PC-3 (cell line): ENCODE measurements at regions not wholly inside any gene's neighbourhood (a gene's known extent, or its start where the extent isn't known, plus 50 kb on each side); places are given as distances from the start of the nearest gene placed in this dataset.

ENCODE experiments used
- ATAC-seq: fragments of 200-7000 bp; cut with Tn5 transposase; 2 replicates; pipeline ENCODE4 v1.9.1; 2020; ENCODE audit warnings: mild to moderate bottlenecking, moderate library complexity
- BruUV-seq: library from RNA; stranded (reverse); fragments of 400-500 nt; replicated peaks from 2 replicates; lab custom pipeline; 2021; lab: Mats Ljungman, UMichigan
- CTCF ChIA-PET: fragments of 300-600 bp; sonication (Branson Sonifier 250); formaldehyde crosslinking; loops from one replicate; lab custom pipeline; 2022; ENCODE audit warnings: antibody characterized with exemption; lab: Charles Lee
- POLR2A ChIA-PET: fragments of 300-600 bp; sonication (Branson Sonifier 250); formaldehyde crosslinking; loops from one replicate; lab custom pipeline; 2022; ENCODE audit warnings: antibody characterized with exemption; ENCODE audit not compliant: unreplicated experiment; lab: Charles Lee
- DNase-seq: peaks from one replicate; pipeline ENCODE4 v3.0.0-alpha.2; 2015
- H2AFZ ChIP-seq: fragments of 300-600 bp; sonication (generic); 2 replicates; pipeline ENCODE4 v1.6.0; 2016; ENCODE audit warnings: antibody characterized with exemption, low read length
- H3F3A ChIP-seq: fragments of 300-600 bp; sonication (generic); one replicate; pipeline ENCODE4 v1.6.0; 2017; ENCODE audit warnings: antibody characterized with exemption, low read length, control low read depth, mild to moderate bottlenecking; ENCODE audit not compliant: unreplicated experiment
- H3K27ac ChIP-seq: fragments of 300-600 bp; sonication (generic); 2 replicates; pipeline ENCODE4 v1.5.1; 2016; ENCODE audit warnings: mild to moderate bottlenecking, low read length
- H3K27me3 ChIP-seq: fragments of 300-600 bp; sonication (generic); 2 replicates; pipeline ENCODE4 v1.6.1; 2016; ENCODE audit warnings: low read length, mixed read lengths
- H3K36me3 ChIP-seq: fragments of 300-600 bp; sonication (generic); 2 replicates; pipeline ENCODE4 v1.6.1; 2016; ENCODE audit warnings: low read depth, mixed run types, low read length, mixed read lengths
- H3K4me1 ChIP-seq: fragments of 300-600 bp; sonication (generic); 2 replicates; pipeline ENCODE4 v1.5.1; 2016; ENCODE audit warnings: low read length; ENCODE audit not compliant: insufficient read depth
- H3K4me2 ChIP-seq: fragments of 300-600 bp; sonication (generic); 2 replicates; pipeline ENCODE4 v1.6.0; 2016; ENCODE audit warnings: low read length
- H3K4me3 ChIP-seq: fragments of 300-600 bp; sonication (generic); 2 replicates; pipeline ENCODE4 v1.5.1; 2016; ENCODE audit warnings: mild to moderate bottlenecking, low read length, mixed read lengths
- H3K79me2 ChIP-seq: fragments of 300-600 bp; sonication (generic); 2 replicates; pipeline ENCODE4 v1.6.1; 2017; ENCODE audit warnings: low read length, mixed read lengths
- H3K9ac ChIP-seq: fragments of 300-600 bp; sonication (generic); 2 replicates; pipeline ENCODE4 v1.6.0; 2016; ENCODE audit warnings: mild to moderate bottlenecking, low read length
- H3K9me2 ChIP-seq: fragments of 300-600 bp; sonication (generic); replicated peaks from 2 replicates; pipeline ENCODE4 v1.6.1; 2016; ENCODE audit warnings: mixed run types, low read length, mixed read lengths
- H3K9me3 ChIP-seq: fragments of 300-600 bp; sonication (generic); 2 replicates; pipeline ENCODE4 v1.6.1; 2016; ENCODE audit warnings: low read length, mixed read lengths
- H4K20me1 ChIP-seq: fragments of 300-600 bp; sonication (generic); 2 replicates; pipeline ENCODE4 v1.6.1; 2016; ENCODE audit warnings: low read length, mixed read lengths
- EZH2 ChIP-seq: fragments of 300-600 bp; sonication (generic); IDR thresholded peaks from one replicate; pipeline ENCODE4 v1.6.1; 2017; ENCODE audit warnings: antibody characterized with exemption, mild to moderate bottlenecking, low read length; ENCODE audit not compliant: unreplicated experiment
- EZH2phosphoT487 ChIP-seq: fragments of 300-600 bp; sonication (generic); IDR thresholded peaks from 2 replicates; pipeline ENCODE4 v1.6.1; 2018; ENCODE audit warnings: mild to moderate bottlenecking, antibody characterized with exemption, low read length, borderline replicate concordance
- intact Hi-C: fragments of 100-400 bp; cut with micrococcal nuclease; formaldehyde crosslinking; loops from 2 replicates; pipeline ENCODE4 v1.9.0; 2023
- TF ChIP-seq, protein P1 (sequence below): fragments of 300-600 bp; sonication (generic); conservative IDR thresholded peaks from 2 replicates; pipeline ENCODE4 v1.5.1; 2017; ENCODE audit warnings: antibody characterized with exemption, low read depth, mild to moderate bottlenecking, low read length

DNA sequence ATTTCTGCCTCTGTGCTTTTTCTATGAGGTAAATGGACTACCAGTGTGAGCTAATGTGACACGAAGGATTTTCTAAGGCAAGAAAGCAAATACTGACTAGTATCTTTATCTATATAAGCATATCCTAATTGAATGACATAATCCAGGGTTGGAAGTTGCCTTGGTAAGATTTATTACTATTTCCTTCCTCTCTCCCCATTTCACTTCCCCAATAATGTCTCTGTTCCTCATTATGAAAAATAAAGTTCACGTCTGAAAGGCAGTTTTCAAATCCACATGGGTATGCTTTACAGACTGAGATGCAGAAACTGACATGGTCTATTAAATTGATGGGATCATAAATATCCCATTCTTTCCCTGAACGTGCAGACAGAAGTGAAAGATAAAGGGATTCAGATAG is 86.0 kb downstream of the DTWD1 start:
- Histone ChIP-seq H3K27ac (no peak overlapping the region), H3K9me3 (0 out of 2 replicates have a peak, but pooled peaks cover 4% of the 10 kb centered on the region), H3K36me3 (no peaks in the 10 kb centered on the region; the same call in 1 of the 2 replicates), H3F3A (no peaks in the 10 kb centered on the region), H3K79me2 (no peaks in the 10 kb centered on the region), H3K4me1 (no peaks in the 10 kb centered on the region), H3K4me3 (no peak overlapping the region), H3K9ac (no peak overlapping the region), H3K27me3 (no peaks in the 10 kb centered on the region), H4K20me1 (no peaks in the 10 kb centered on the region), H3K9me2 (no peaks in the 10 kb centered on the region), H2AFZ (no peak overlapping the region), H3K4me2 (no peak overlapping the region)
- ATAC-seq, result no peak
- no TSS peak for BruUV-seq
- DNase-seq, result no peak
- CTCF ChIA-PET, result no interaction called here
- POLR2A ChIA-PET, result no interaction called here
- intact Hi-C loops, result no loop called here
- TF ChIP-seq, protein P1, sequence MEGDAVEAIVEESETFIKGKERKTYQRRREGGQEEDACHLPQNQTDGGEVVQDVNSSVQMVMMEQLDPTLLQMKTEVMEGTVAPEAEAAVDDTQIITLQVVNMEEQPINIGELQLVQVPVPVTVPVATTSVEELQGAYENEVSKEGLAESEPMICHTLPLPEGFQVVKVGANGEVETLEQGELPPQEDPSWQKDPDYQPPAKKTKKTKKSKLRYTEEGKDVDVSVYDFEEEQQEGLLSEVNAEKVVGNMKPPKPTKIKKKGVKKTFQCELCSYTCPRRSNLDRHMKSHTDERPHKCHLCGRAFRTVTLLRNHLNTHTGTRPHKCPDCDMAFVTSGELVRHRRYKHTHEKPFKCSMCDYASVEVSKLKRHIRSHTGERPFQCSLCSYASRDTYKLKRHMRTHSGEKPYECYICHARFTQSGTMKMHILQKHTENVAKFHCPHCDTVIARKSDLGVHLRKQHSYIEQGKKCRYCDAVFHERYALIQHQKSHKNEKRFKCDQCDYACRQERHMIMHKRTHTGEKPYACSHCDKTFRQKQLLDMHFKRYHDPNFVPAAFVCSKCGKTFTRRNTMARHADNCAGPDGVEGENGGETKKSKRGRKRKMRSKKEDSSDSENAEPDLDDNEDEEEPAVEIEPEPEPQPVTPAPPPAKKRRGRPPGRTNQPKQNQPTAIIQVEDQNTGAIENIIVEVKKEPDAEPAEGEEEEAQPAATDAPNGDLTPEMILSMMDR, result no peak
- TF ChIP-seq EZH2, result no peak
- TF ChIP-seq EZH2phosphoT487, result no peak

DNA sequence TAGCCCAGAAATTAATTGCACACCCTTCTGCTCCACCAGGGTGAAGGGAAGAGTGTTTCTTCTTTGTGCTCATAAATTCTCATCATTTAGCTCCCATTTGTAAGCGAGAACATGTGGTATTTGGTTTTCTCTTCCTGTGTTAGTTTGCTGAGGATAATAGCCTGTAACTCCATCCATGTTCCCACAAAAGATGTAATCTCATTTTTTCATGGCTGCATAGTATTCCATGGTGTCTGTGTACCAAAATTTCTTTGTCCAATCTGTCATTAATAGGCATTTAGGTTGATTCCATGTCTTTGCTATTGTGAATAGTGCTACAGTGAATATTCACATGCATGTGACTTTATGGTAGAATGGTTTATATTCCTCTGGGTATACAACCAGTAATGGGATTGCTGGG is 86.8 kb downstream of the DTWD1 start:
- Histone ChIP-seq H3F3A (no peaks in the 10 kb centered on the region), H3K27me3 (no peaks in the 10 kb centered on the region), H3K79me2 (no peaks in the 10 kb centered on the region), H3K4me3 (no peak overlapping the region), H3K36me3 (no peaks in the 10 kb centered on the region; the same call in 1 of the 2 replicates), H3K9me3 (0 out of 2 replicates have a peak, but pooled peaks cover 4% of the 10 kb centered on the region), H2AFZ (no peak overlapping the region), H3K4me2 (no peak overlapping the region), H3K27ac (no peak overlapping the region), H3K4me1 (no peaks in the 10 kb centered on the region), H3K9ac (no peak overlapping the region), H4K20me1 (no peaks in the 10 kb centered on the region), H3K9me2 (no peaks in the 10 kb centered on the region)
- TF ChIP-seq EZH2phosphoT487 (no peak), EZH2 (no peak)
- TF ChIP-seq, protein P1, result no peak
- intact Hi-C loops, result no loop called here
- ATAC-seq (no peak), DNase-seq (no peak)
- ChIA-PET POLR2A (no interaction called here), CTCF (no interaction called here)
- BruUV-seq, result no TSS peak

DNA sequence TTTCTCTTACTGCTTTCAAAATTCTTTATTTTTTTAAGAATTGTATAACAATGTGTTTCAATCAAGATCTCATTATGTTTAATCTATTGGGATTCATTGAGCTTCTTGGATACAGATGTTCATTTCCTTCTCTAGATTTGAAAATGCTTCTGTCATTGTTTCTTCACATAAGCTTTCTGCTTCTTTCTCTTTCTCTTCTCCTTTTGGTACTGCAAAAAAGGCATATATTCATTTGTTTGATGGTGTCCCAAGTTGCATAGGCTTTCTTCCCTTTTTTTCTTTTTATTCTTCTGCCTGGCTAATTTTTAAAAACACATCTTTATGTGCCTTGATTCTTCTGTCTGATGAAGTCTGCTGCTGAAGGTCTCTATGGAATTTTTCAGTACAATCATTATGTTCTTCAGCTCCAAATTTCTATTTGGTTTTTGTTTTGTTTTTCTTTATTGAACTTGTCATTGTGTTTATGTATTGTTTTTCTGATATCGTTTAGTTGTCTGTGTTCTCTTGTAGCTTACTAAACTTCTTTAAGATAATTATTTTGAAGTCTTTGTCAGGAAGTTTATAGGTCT is 88.9 kb downstream of the DTWD1 start:
- no peak overlapping the region for H3K4me3 ChIP-seq
- no peak overlapping the region for H3K9ac ChIP-seq
- no peaks in the 10 kb centered on the region for H3K4me1 ChIP-seq
- H2AFZ ChIP-seq, result no peak overlapping the region
- CTCF ChIA-PET, result no interaction called here
- ATAC-seq, result no peak
- 0 out of 2 replicates have a peak, but pooled peaks cover 4% of the 10 kb centered on the region for H3K9me3 ChIP-seq
- no peaks in the 10 kb centered on the region for H3F3A ChIP-seq
- H3K36me3 ChIP-seq, result no peaks in the 10 kb centered on the region; the same call in 1 of the 2 replicates
- POLR2A ChIA-PET, result no interaction called here
- intact Hi-C loops, result no loop called here
- BruUV-seq, result no TSS peak
- TF ChIP-seq EZH2phosphoT487 (no peak), EZH2 (no peak)
- TF ChIP-seq, protein P1, result no peak
- no peaks in the 10 kb centered on the region for H3K9me2 ChIP-seq
- no peaks in the 10 kb centered on the region for H3K79me2 ChIP-seq
- H3K27ac ChIP-seq, result no peak overlapping the region
- no peak for DNase-seq
- no peaks in the 10 kb centered on the region for H3K27me3 ChIP-seq
- no peak overlapping the region for H3K4me2 ChIP-seq
- H4K20me1 ChIP-seq, result no peaks in the 10 kb centered on the region
